Naive thymus-derived CD4-positive, alpha-beta T cell (primary cell): ENCODE measurements at regions not wholly inside any gene's neighbourhood (a gene's known extent, or its start where the extent isn't known, plus 50 kb on each side); places are given as distances from the start of the nearest gene placed in this dataset.

Experiments used
- ATAC-seq: fragments of 150-1000 bp; cut with Tn5 transposase; 2 replicates; pipeline ENCODE4 v1.10.0; 2021; ENCODE audit warnings: mild to moderate bottlenecking, moderate library complexity
- CTCF ChIA-PET: fragments of 350-600 bp; sonication (Branson Sonifier 250); formaldehyde crosslinking; loops from one replicate; lab custom pipeline; 2021; ENCODE audit warnings: antibody characterized with exemption; lab: Charles Lee
- POLR2A ChIA-PET: fragments of 350-600 bp; sonication (Branson Sonifier 250); formaldehyde crosslinking; loops from one replicate; lab custom pipeline; 2021; ENCODE audit warnings: antibody characterized with exemption, inconsistent platforms; lab: Charles Lee
- DNase-seq, 9 donors: peaks; one replicate each; pipeline versions ENCODE4 v3.0.0 to v3.0.0-alpha.2; 2020 to 2022; ENCODE audit warnings: mixed read lengths in 1 of 9
- H3K27ac ChIP-seq: one replicate; pipeline ENCODE4 v1.7.0; 2013; ENCODE audit warnings: mild to moderate bottlenecking, low read depth, low read length, moderate library complexity
- H3K27me3 ChIP-seq, 2 donors: one replicate each; pipeline ENCODE4 v1.7.0; 2013; ENCODE audit warnings: low read length in 2 of 2, mild to moderate bottlenecking in 2 of 2, moderate library complexity in 2 of 2; ENCODE audit not compliant: control insufficient read depth in 2 of 2, insufficient read depth in 2 of 2
- H3K36me3 ChIP-seq, 3 experiments: 1 replicate in 2 of 3; 2 replicates in 1 of 3; pipeline ENCODE4 v1.7.0; 2013; ENCODE audit warnings: low read length in 3 of 3, mild to moderate bottlenecking in 3 of 3, moderate library complexity in 1 of 3; ENCODE audit not compliant: insufficient read depth in 3 of 3, control insufficient read depth in 2 of 3
- H3K4me1 ChIP-seq, 2 donors: one replicate each; pipeline ENCODE4 v1.7.0; 2013; ENCODE audit warnings: low read length in 2 of 2, mild to moderate bottlenecking in 2 of 2, moderate library complexity in 1 of 2; ENCODE audit not compliant: control insufficient read depth in 2 of 2, insufficient read depth in 2 of 2
- H3K4me3 ChIP-seq: 2 replicates; pipeline ENCODE4 v1.7.0; 2013; ENCODE audit warnings: mild to moderate bottlenecking, low read length
- H3K9me3 ChIP-seq, 3 experiments: 1 replicate in 2 of 3; 2 replicates in 1 of 3; pipeline ENCODE4 v1.7.0; 2013; ENCODE audit warnings: low read length in 3 of 3; ENCODE audit not compliant: control insufficient read depth in 2 of 3
- H3K27ac Mint-ChIP-seq, 9 donors: one replicate each; pipeline ENCODE4 v1.8.0; 2020 to 2022; ENCODE audit warnings: mixed read lengths in 9 of 9, mild to moderate bottlenecking in 8 of 9, moderate library complexity in 5 of 9, inconsistent platforms in 2 of 9
- H3K27me3 Mint-ChIP-seq, 5 donors: one replicate each; pipeline ENCODE4 v1.8.0; 2021 to 2022; ENCODE audit warnings: mixed read lengths in 5 of 5, mild to moderate bottlenecking in 1 of 5
- H3K36me3 Mint-ChIP-seq, 5 donors: one replicate each; pipeline ENCODE4 v1.8.0; 2020 to 2022; ENCODE audit warnings: mixed read lengths in 5 of 5, mild to moderate bottlenecking in 3 of 5, inconsistent platforms in 1 of 5
- H3K4me1 Mint-ChIP-seq, 7 donors: one replicate each; pipeline ENCODE4 v1.8.0; 2020 to 2022; ENCODE audit warnings: mixed read lengths in 7 of 7, mild to moderate bottlenecking in 3 of 7, inconsistent platforms in 1 of 7
- H3K4me3 Mint-ChIP-seq, 10 donors: one replicate each; pipeline ENCODE4 v1.8.0; 2020 to 2022; ENCODE audit warnings: mild to moderate bottlenecking in 10 of 10, mixed read lengths in 10 of 10, moderate library complexity in 6 of 10, inconsistent platforms in 2 of 10
- H3K9me3 Mint-ChIP-seq, 11 donors: one replicate each; pipeline ENCODE4 v1.8.0; 2020 to 2022; ENCODE audit warnings: mixed read lengths in 11 of 11, mild to moderate bottlenecking in 4 of 11, inconsistent platforms in 1 of 11, moderate library complexity in 1 of 11
- intact Hi-C, 2 donors: fragments of 100-400 bp; cut with micrococcal nuclease; formaldehyde crosslinking; loops; one replicate each; pipeline ENCODE4 v1.15.1; 2023

DNA sequence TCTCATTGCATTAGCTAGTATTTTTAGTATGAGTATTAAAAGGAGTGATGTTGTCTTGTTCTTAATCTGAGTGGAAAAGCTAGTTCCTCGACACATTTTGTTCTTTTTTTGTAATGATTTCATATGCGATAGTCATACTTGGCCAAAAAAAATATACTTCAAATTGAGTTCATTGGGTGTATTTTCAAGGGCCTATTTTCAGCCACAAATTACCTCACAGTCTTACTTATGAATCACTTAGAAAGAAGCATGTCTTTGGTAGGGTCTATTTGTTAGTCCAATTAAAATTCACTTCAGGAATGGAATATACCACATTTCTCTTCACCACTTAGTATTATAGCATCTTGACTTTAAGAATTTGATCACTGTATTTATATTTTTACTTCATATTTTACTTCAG lies 337.2 kb downstream of the CDH11 start:
- DNase-seq: no peak

DNA sequence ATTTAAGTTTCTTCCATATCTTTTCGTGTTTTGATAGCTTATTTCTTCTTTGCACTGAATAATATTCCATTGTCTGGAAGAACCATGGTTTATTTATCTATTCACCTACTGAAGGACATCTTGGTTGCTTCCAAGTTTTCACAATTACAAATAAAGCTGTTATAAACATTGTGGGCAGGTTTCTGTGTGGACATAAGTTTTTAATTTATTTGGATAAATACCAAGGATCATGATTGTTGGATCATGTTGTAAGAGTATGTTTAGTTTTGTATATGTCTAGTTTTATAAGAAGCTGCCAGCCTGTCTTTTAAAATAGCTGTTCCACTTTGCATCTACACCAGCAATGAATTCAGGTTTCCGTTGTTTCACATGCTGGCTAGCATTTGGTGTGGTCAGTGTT lies 339.4 kb downstream of the CDH11 start:
- Histone ChIP-seq H3K4me1 (no peaks in the 10 kb centered on the region), H3K27ac (no peak overlapping the region), H3K36me3 (no peaks in the 10 kb centered on the region), H3K9me3 (no peaks in the 10 kb centered on the region), H3K4me3 (no peak overlapping the region), H3K27me3 (no peaks in the 10 kb centered on the region)
- H3K36me3 Mint-ChIP-seq: no peaks in the 10 kb centered on the region
- POLR2A ChIA-PET: no interaction called here
- H3K27ac Mint-ChIP-seq: no peak overlapping the region
- H3K27me3 Mint-ChIP-seq: no peaks in the 10 kb centered on the region
- CTCF ChIA-PET: no interaction called here
- H3K9me3 Mint-ChIP-seq: peaks cover 0 to 32% (median 8%) of the 10 kb centered on the region in 11 donors
- ATAC-seq (no peak), DNase-seq (no peak)
- H3K4me3 Mint-ChIP-seq: no peak overlapping the region
- H3K4me1 Mint-ChIP-seq: no peaks in the 10 kb centered on the region
- intact Hi-C loops: no loop called here

More for the DNA sequence above, 337.2 kb downstream of the CDH11 start:
- Histone ChIP-seq H3K4me3 (no peak overlapping the region), H3K4me1 (no peaks in the 10 kb centered on the region), H3K36me3 (no peaks in the 10 kb centered on the region), H3K27ac (no peak overlapping the region), H3K27me3 (no peaks in the 10 kb centered on the region), H3K9me3 (no peaks in the 10 kb centered on the region)
- H3K4me3 Mint-ChIP-seq: no peak overlapping the region
- POLR2A ChIA-PET: no interaction called here
- no peaks in the 10 kb centered on the region for H3K36me3 Mint-ChIP-seq
- no peak overlapping the region for H3K27ac Mint-ChIP-seq
- no peaks in the 10 kb centered on the region for H3K4me1 Mint-ChIP-seq
- H3K9me3 Mint-ChIP-seq: peaks cover 0 to 21% (median 8%) of the 10 kb centered on the region in 11 donors
- no peaks in the 10 kb centered on the region for H3K27me3 Mint-ChIP-seq
- intact Hi-C loops: no loop called here
- CTCF ChIA-PET: no interaction called here
- no peak for ATAC-seq

DNA sequence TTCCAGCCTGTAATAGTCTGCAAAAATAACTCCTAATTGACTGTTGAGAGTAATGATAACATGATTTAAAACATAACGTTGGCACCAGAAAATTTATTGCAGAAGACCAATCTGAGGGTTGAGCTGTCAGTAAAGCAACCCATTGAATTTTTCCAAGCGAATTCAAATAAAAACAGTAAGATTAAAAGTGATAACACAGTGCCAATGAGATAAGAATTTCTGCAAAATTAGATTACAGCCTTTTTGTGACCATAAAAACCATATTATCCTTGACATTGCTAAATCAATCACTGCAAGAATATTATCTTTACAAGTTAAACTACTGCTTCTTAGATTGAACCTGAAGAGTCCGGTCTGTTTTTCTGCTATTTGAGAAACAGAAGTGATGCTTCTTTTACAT lies 341.4 kb downstream of the CDH11 start:
- ChIA-PET CTCF (no interaction called here), POLR2A (no interaction called here)
- H3K27me3 ChIP-seq: no peaks in the 10 kb centered on the region
- H3K27ac ChIP-seq: no peak overlapping the region
- Mint-ChIP-seq H3K36me3 (no peaks in the 10 kb centered on the region), H3K27me3 (no peaks in the 10 kb centered on the region), H3K9me3 (peaks cover 0 to 24% (median 7%) of the 10 kb centered on the region in 11 donors), H3K4me3 (no peak overlapping the region), H3K4me1 (no peaks in the 10 kb centered on the region), H3K27ac (no peak overlapping the region)
- H3K4me1 ChIP-seq: no peaks in the 10 kb centered on the region
- DNase-seq: no peak
- H3K4me3 ChIP-seq: no peak overlapping the region
- H3K9me3 ChIP-seq: no peaks in the 10 kb centered on the region
- intact Hi-C loops: no loop called here
- no peaks in the 10 kb centered on the region for H3K36me3 ChIP-seq
- ATAC-seq: no peak

DNA sequence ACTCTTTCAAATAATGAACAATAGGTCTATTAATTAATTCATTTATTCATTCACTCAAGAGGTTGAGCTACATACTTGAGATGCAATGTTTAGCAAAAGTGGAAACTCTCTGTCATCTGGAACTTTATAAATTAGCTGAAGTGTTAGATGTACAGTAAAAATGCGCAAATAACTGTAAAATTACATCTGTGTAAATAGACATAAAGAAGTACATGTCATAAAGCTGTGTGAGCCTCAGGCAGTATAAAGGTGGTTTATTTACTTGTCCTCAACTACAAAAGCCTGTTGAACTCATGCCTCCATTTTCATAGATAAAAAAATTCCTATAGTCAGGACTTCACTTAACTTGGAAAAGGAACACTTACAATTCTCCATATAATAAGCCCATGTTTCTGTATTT lies 343.1 kb downstream of the CDH11 start:
- no peak overlapping the region for H3K27ac Mint-ChIP-seq

DNA sequence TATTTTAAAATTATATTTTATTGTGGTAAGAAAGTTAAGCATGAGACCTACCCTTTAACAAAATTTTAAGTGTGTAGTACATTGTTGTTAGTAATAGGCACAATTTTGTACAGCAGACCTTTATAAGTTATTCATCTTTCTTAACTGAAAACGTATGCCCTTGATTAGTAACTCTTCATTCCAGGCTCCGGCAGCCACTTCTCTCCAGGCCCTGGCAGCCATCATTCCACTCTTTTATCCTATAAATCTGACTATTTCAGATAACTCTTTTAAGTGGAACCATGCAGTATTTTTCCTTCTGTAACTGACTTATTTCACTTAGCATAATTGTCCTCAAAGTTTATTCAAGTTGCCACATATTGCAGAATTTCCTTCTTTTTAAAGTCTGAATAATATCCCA lies 348.2 kb downstream of the CDH11 start:
- Mint-ChIP-seq H3K4me1 (no peaks in the 10 kb centered on the region), H3K9me3 (peaks cover 0 to 31% (median 8%) of the 10 kb centered on the region in 11 donors), H3K27ac (no peak overlapping the region), H3K36me3 (no peaks in the 10 kb centered on the region), H3K27me3 (no peaks in the 10 kb centered on the region), H3K4me3 (no peak overlapping the region)
- no peaks in the 10 kb centered on the region for H3K27me3 ChIP-seq
- ChIA-PET POLR2A (no interaction called here), CTCF (no interaction called here)
- H3K36me3 ChIP-seq: no peaks in the 10 kb centered on the region
- no peaks in the 10 kb centered on the region for H3K4me1 ChIP-seq
- DNase-seq (no peak), ATAC-seq (no peak)
- no peak overlapping the region for H3K27ac ChIP-seq
- intact Hi-C loops: no loop called here
- no peak overlapping the region for H3K4me3 ChIP-seq
- H3K9me3 ChIP-seq: peaks cover 0 to 4% (median 0%) of the 10 kb centered on the region in 3 experiments

More for the DNA sequence above, 343.1 kb downstream of the CDH11 start:
- Histone ChIP-seq H3K4me1 (no peaks in the 10 kb centered on the region), H3K27me3 (no peaks in the 10 kb centered on the region), H3K27ac (no peak overlapping the region), H3K9me3 (no peaks in the 10 kb centered on the region), H3K36me3 (no peaks in the 10 kb centered on the region), H3K4me3 (no peak overlapping the region)
- intact Hi-C loops: no loop called here
- Mint-ChIP-seq H3K9me3 (peaks cover 2 to 34% (median 9%) of the 10 kb centered on the region in 11 donors), H3K36me3 (no peaks in the 10 kb centered on the region), H3K4me1 (no peaks in the 10 kb centered on the region), H3K27me3 (no peaks in the 10 kb centered on the region), H3K4me3 (no peak overlapping the region)
- ATAC-seq (no peak), DNase-seq (no peak)
- ChIA-PET POLR2A (no interaction called here), CTCF (no interaction called here)

DNA sequence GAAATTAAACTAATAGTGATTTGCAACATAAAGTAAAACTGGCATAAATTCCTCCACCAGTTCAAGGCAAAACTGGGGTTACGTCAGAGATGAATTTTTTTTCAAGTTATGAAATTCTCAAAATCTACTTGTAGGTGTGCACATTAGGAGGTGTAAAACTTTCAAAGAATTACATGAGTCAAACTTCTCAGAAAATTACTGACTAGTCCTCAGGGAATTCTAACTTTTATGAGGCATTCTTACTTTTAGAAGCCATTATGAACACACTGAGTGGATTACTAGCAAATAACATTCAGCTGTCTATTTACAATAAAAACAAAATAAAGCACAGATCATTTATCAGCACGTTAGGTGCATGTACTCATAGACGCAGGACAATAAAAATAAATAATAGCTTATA lies 348.7 kb downstream of the CDH11 start:
- POLR2A ChIA-PET: no interaction called here

DNA sequence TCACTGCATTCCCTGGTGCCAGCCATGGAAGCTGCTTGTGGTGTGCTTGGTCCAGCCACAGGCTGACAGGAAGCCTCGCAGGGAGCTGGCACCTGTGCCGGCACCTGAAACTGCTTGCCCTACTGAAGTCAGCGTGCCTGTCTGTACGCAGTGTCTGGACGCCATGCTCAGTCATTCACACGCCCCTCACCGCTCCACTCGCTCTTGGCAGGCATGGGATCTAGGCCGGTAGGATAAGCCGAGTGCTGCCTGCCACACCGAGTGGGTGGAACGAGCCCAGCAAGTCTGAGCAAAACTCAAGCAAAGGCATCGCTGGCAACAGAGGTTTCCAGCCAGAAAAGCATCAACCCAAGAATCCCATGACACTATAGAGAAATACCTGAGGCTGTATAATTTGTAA lies 350.6 kb downstream of the CDH11 start:
- Histone ChIP-seq H3K27me3 (no peaks in the 10 kb centered on the region), H3K27ac (no peak overlapping the region), H3K4me3 (no peak overlapping the region), H3K9me3 (peaks cover 0 to 4% (median 0%) of the 10 kb centered on the region in 3 experiments), H3K36me3 (no peaks in the 10 kb centered on the region), H3K4me1 (no peaks in the 10 kb centered on the region)
- ChIA-PET POLR2A (no interaction called here), CTCF (no interaction called here)
- ATAC-seq (no peak), DNase-seq (no peak)
- Mint-ChIP-seq H3K27ac (no peak overlapping the region), H3K9me3 (peaks cover 0 to 26% (median 5%) of the 10 kb centered on the region in 11 donors), H3K4me3 (no peak overlapping the region), H3K4me1 (no peaks in the 10 kb centered on the region), H3K36me3 (no peaks in the 10 kb centered on the region), H3K27me3 (no peaks in the 10 kb centered on the region)
- intact Hi-C loops: no loop called here

More for the DNA sequence above, 348.7 kb downstream of the CDH11 start:
- intact Hi-C loops: no loop called here
- Mint-ChIP-seq H3K36me3 (no peaks in the 10 kb centered on the region), H3K27me3 (no peaks in the 10 kb centered on the region), H3K4me3 (no peak overlapping the region), H3K9me3 (peaks cover 0 to 29% (median 8%) of the 10 kb centered on the region in 11 donors), H3K4me1 (no peaks in the 10 kb centered on the region), H3K27ac (no peak overlapping the region)
- Histone ChIP-seq H3K27ac (no peak overlapping the region), H3K4me3 (no peak overlapping the region), H3K9me3 (peaks cover 0 to 4% (median 0%) of the 10 kb centered on the region in 3 experiments), H3K27me3 (no peaks in the 10 kb centered on the region), H3K4me1 (no peaks in the 10 kb centered on the region), H3K36me3 (no peaks in the 10 kb centered on the region)
- ATAC-seq (no peak), DNase-seq (no peak)
- CTCF ChIA-PET: no interaction called here
